ENCODE measurements at regions not wholly inside any gene's neighbourhood (a gene's known extent, or its start where the extent isn't known, plus 50 kb on each side); places are given as distances from the start of the nearest gene placed in this dataset.

GRCh38 chr6:156687789-156688619 is 89.2 kb upstream of the ARID1B start:
- H3K9me3 Mint-ChIP-seq, result no peaks in the 10 kb centered on the region
- H3K4me1 Mint-ChIP-seq, result peaks cover 21% of the 10 kb centered on the region
- DNase-seq (ENCODE audit: low spot score), result peak; percentile 56
- Histone ChIP-seq H3K27me3 (peaks cover 9% of the 10 kb centered on the region), H3F3A (ENCODE audit: low read depth) (peaks cover 26% of the 10 kb centered on the region), H3K79me2 (ENCODE audit: low read depth) (no peaks in the 10 kb centered on the region), H3K9me3 (ENCODE audit: low read depth) (no peaks in the 10 kb centered on the region), H4K20me1 (ENCODE audit: low read depth) (no peaks in the 10 kb centered on the region), H2AFZ (replicated peaks) (peak overlapping the region; percentile 86), H3K4me1 (peaks cover 10% of the 10 kb centered on the region), H3K9ac (no peak overlapping the region), H3K27ac (no peak overlapping the region), H3K36me3 (no peaks in the 10 kb centered on the region), H3K4me3 (peak overlapping the region; percentile 69), H3K4me2 (peak overlapping the region; percentile 92)
- no peaks in the 10 kb centered on the region for H3K36me3 Mint-ChIP-seq
- peak overlapping the region; percentile 85 for H3K4me3 Mint-ChIP-seq
- TF ChIP-seq EZH2 (IDR thresholded peaks at IDR 0.05) (peak; percentile 9), EZH2phosphoT487 (IDR thresholded peaks at IDR 0.05) (no peak)
- H3K27ac Mint-ChIP-seq, result peak overlapping the region; percentile 36
- peaks cover 11% of the 10 kb centered on the region for H3K27me3 Mint-ChIP-seq (ENCODE audit: insufficient read depth, low read depth)

- H4K20me1 ChIP-seq (ENCODE audit: low read depth), result no peaks in the 10 kb centered on the region
- H3K9me3 ChIP-seq (ENCODE audit: low read depth), result no peaks in the 10 kb centered on the region
- no peaks in the 10 kb centered on the region for H3K36me3 ChIP-seq
- peak overlapping the region; percentile 91 for H3K27ac ChIP-seq
- no peaks in the 10 kb centered on the region for H3K79me2 ChIP-seq (ENCODE audit: low read depth)
- peak overlapping the region; percentile 86 for H2AFZ ChIP-seq (replicated peaks)
- DNase-seq (ENCODE audit: low spot score), result peak; percentile 89
- H3K4me3 ChIP-seq, result peak overlapping the region; percentile 69
- Mint-ChIP-seq H3K27ac (peak overlapping the region; percentile 92), H3K4me1 (peaks cover 21% of the 10 kb centered on the region), H3K4me3 (peak overlapping the region; percentile 87), H3K36me3 (no peaks in the 10 kb centered on the region), H3K9me3 (no peaks in the 10 kb centered on the region), H3K27me3 (ENCODE audit: insufficient read depth, low read depth) (peaks cover 11% of the 10 kb centered on the region)
- peaks cover 9% of the 10 kb centered on the region for H3K27me3 ChIP-seq
- no peak for TF ChIP-seq EZH2phosphoT487 (IDR thresholded peaks at IDR 0.05)
- no peak for TF ChIP-seq CTCF (IDR thresholded peaks at IDR 0.05)
- TF ChIP-seq EZH2 (IDR thresholded peaks at IDR 0.05), result peak; percentile 31
- H3F3A ChIP-seq (ENCODE audit: low read depth), result peaks cover 26% of the 10 kb centered on the region
- H3K9ac ChIP-seq, result peak overlapping the region; percentile 64
- peak overlapping the region; percentile 92 for H3K4me2 ChIP-seq
- peaks cover 10% of the 10 kb centered on the region for H3K4me1 ChIP-seq
These were observed 90.0 kb upstream of the ARID1B start for GRCh38 chr6:156686995-156687788.

GRCh38 chr6:156686301-156686994 is 90.7 kb upstream of the ARID1B start:
- H4K20me1 ChIP-seq (ENCODE audit: low read depth), result no peaks in the 10 kb centered on the region

More at GRCh38 chr6:156686301-156686994, 90.7 kb upstream of the ARID1B start:
- H3K9me3 ChIP-seq (ENCODE audit: low read depth), result no peaks in the 10 kb centered on the region
- peak overlapping the region; percentile 90 for H3K4me2 ChIP-seq
- H3K4me1 Mint-ChIP-seq, result peaks cover 21% of the 10 kb centered on the region
- H3K36me3 ChIP-seq, result no peaks in the 10 kb centered on the region
- H3F3A ChIP-seq (ENCODE audit: low read depth), result peaks cover 26% of the 10 kb centered on the region
- H3K4me3 Mint-ChIP-seq, result peak overlapping the region; percentile 87
- H3K4me3 ChIP-seq, result peak overlapping the region; percentile 57
- peaks cover 9% of the 10 kb centered on the region for H3K27me3 ChIP-seq
- H3K9me3 Mint-ChIP-seq, result no peaks in the 10 kb centered on the region
- TF ChIP-seq EZH2 (IDR thresholded peaks at IDR 0.05) (no peak), EZH2phosphoT487 (IDR thresholded peaks at IDR 0.05) (no peak), CTCF (IDR thresholded peaks at IDR 0.05) (peak; percentile 31)
- DNase-seq (ENCODE audit: low spot score), result peak; percentile 80
- H3K4me1 ChIP-seq, result peaks cover 10% of the 10 kb centered on the region
- peaks cover 11% of the 10 kb centered on the region for H3K27me3 Mint-ChIP-seq (ENCODE audit: insufficient read depth, low read depth)
- peak overlapping the region; percentile 86 for H2AFZ ChIP-seq (replicated peaks)
- peak overlapping the region; percentile 92 for H3K27ac Mint-ChIP-seq
- H3K27ac ChIP-seq, result peak overlapping the region; percentile 91
- H3K79me2 ChIP-seq (ENCODE audit: low read depth), result no peaks in the 10 kb centered on the region
- no peaks in the 10 kb centered on the region for H3K36me3 Mint-ChIP-seq
- H3K9ac ChIP-seq, result no peak overlapping the region

Measured in neural progenitor cell (in vitro differentiated cells).